ENCODE measurements at regions not wholly inside any gene's neighbourhood (a gene's known extent, or its start where the extent isn't known, plus 50 kb on each side); places are given as distances from the start of the nearest gene placed in this dataset.

DNA sequence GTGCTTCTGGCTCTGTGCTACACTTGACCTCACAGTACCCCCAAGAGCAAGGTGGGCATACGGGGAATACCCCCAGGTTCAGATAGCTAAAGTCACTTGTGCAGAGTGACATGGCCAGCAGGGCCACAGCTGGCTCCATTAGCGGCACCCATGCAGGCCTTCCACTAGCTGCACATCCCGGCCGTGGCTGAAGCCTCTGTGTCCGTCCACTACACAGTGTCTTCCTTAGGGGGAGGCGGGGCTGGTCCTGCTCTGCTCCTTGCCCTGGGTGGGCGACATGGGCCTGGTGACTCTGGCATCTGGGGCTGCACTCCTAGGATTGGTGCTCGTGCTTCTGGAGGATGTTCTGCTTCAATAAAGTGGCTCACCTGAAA, 169.1 kb upstream of the IQSEC1 start (continued):
- TF ChIP-seq, protein P1, sequence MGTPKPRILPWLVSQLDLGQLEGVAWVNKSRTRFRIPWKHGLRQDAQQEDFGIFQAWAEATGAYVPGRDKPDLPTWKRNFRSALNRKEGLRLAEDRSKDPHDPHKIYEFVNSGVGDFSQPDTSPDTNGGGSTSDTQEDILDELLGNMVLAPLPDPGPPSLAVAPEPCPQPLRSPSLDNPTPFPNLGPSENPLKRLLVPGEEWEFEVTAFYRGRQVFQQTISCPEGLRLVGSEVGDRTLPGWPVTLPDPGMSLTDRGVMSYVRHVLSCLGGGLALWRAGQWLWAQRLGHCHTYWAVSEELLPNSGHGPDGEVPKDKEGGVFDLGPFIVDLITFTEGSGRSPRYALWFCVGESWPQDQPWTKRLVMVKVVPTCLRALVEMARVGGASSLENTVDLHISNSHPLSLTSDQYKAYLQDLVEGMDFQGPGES (IDR thresholded peaks at IDR 0.05), result no peak
- TF ChIP-seq, protein P2, sequence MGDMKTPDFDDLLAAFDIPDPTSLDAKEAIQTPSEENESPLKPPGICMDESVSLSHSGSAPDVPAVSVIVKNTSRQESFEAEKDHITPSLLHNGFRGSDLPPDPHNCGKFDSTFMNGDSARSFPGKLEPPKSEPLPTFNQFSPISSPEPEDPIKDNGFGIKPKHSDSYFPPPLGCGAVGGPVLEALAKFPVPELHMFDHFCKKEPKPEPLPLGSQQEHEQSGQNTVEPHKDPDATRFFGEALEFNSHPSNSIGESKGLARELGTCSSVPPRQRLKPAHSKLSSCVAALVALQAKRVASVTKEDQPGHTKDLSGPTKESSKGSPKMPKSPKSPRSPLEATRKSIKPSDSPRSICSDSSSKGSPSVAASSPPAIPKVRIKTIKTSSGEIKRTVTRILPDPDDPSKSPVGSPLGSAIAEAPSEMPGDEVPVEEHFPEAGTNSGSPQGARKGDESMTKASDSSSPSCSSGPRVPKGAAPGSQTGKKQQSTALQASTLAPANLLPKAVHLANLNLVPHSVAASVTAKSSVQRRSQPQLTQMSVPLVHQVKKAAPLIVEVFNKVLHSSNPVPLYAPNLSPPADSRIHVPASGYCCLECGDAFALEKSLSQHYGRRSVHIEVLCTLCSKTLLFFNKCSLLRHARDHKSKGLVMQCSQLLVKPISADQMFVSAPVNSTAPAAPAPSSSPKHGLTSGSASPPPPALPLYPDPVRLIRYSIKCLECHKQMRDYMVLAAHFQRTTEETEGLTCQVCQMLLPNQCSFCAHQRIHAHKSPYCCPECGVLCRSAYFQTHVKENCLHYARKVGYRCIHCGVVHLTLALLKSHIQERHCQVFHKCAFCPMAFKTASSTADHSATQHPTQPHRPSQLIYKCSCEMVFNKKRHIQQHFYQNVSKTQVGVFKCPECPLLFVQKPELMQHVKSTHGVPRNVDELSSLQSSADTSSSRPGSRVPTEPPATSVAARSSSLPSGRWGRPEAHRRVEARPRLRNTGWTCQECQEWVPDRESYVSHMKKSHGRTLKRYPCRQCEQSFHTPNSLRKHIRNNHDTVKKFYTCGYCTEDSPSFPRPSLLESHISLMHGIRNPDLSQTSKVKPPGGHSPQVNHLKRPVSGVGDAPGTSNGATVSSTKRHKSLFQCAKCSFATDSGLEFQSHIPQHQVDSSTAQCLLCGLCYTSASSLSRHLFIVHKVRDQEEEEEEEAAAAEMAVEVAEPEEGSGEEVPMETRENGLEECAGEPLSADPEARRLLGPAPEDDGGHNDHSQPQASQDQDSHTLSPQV (IDR thresholded peaks at IDR 0.05), result no peak

DNA sequence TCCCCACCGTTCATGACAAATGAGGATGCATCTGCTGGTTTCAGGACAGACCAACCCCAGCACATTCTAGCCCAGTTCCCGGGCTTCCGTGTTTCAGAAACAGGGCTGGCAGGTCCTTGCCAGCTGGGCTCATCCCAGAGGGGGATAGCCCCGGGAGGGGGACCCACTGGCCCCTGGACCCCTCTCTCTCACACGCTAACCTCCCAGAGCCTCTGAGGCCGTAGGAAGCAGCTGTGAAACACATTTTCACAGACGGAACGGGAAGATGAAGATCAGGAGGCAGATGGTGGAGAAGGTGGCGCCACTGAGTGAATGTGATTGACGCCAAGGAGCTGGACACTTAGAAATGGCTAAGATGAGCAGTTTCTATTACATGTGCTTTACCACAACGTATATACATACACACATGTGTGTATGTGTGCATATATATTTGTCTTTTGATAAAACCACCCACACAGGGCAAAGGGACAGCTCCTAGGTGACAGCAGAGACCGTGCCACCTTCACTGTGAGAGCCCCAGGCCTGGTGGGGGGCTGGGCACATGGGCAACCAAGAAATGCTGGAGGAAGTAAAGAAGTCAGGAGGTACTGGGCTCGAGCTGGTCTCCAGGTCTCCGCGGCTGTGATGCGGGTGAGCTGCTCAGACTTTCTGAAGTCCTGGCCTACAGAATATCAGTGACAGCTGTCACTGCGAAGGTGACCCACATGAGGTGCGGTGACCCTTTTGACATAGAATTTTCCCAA, 168.6 kb upstream of the IQSEC1 start:
- no peak overlapping the region for H3K9ac ChIP-seq (ENCODE audit: control insufficient read depth, insufficient read depth, low read length)
- 0 out of 4 replicates have a peak, but pooled peaks cover 0 to 2% of the 10 kb centered on the region in 2 experiments for H3K27me3 ChIP-seq (replicated peaks in 1 of 2; ENCODE audit: control insufficient read depth in 2 of 2, insufficient read depth in 2 of 2, low read length in 1 of 2)
- ChIA-PET SMC1A (ENCODE audit: uncharacterized antibody, unreplicated experiment) (no interaction called here), POLR2A (interaction anchor here (0.7 kb wide), 1 partner anchor 24 kb away, joined by 3 read pairs; no protein-coding TSS in a partner anchor), RAD21 (ENCODE audit: unreplicated experiment) (interaction anchor here (1.4 kb wide), 1 partner anchor 8 kb away, joined by 3 read pairs; no protein-coding TSS in a partner anchor), CTCF (no interaction called here)
- FAIRE-seq, result no peak
- no peak for DNase-seq (ENCODE audit: low read depth, low spot score)
- no peak overlapping the region for H2AFZ ChIP-seq (ENCODE audit: control insufficient read depth, low read depth, low read length)
- in situ Hi-C loops (cut with MboI) (no loop called here), intact Hi-C loops (cut with micrococcal nuclease; ENCODE audit: unreplicated experiment) (no loop called here)
- H3K4me3 ChIP-seq, result no peak overlapping the region
- no peak for ATAC-seq
- H3K79me2 ChIP-seq (ENCODE audit: control insufficient read depth, insufficient read depth, low read length), result no peaks in the 10 kb centered on the region
- WGBS (ENCODE audit: insufficient coverage, insufficient replicate concordance, low lambda C conversion rate, missing lambda C conversion rate), result 36% methylated on average over 17 of the region's 18 CpGs
- no peaks in the 10 kb centered on the region for H3K4me1 ChIP-seq (ENCODE audit: control insufficient read depth, insufficient read depth, low read length)
- no TSS peak for BruUV-seq (replicated peaks)
- no peak overlapping the region for H3K4me2 ChIP-seq (ENCODE audit: control insufficient read depth, insufficient read depth)
- H3K27ac ChIP-seq (ENCODE audit: control insufficient read depth, insufficient read depth), result no peak overlapping the region
- no peaks in the 10 kb centered on the region for H3K9me3 ChIP-seq (replicated peaks; ENCODE audit: control insufficient read depth, insufficient read depth, low read length)
- no peaks in the 10 kb centered on the region for H3K36me3 ChIP-seq (ENCODE audit: control insufficient read depth in 2 of 2, insufficient read depth in 2 of 2, low read length in 1 of 2)
- no peaks in the 10 kb centered on the region for H4K20me1 ChIP-seq (ENCODE audit: control insufficient read depth, insufficient read depth)
- TF ChIP-seq POU2F2 (IDR thresholded peaks at IDR 0.05; ENCODE audit: borderline replicate concordance, low read depth, low read length) (no peak), EZH2 (IDR thresholded peaks at IDR 0.05; ENCODE audit: borderline replicate concordance, control insufficient read depth, low read depth, low read length) (no peak), HCFC1 (IDR thresholded peaks at IDR 0.05; ENCODE audit: low read length) (no peak), IKZF1 (conservative IDR thresholded peaks at IDR 0.05) (no peak), CHD1 (IDR thresholded peaks at IDR 0.05; ENCODE audit: low read depth, low read length) (no peak), TARDBP (IDR thresholded peaks at IDR 0.05; ENCODE audit: borderline replicate concordance) (no peak), WRNIP1 (IDR thresholded peaks at IDR 0.05; ENCODE audit: borderline replicate concordance, low read depth, low read length) (no peak), NR2F1 (conservative IDR thresholded peaks at IDR 0.05) (no peak), FOXK2 (IDR thresholded peaks at IDR 0.05) (no peak), MEF2A (IDR thresholded peaks at IDR 0.05; ENCODE audit: insufficient read depth, low read depth, low read length) (no peak)
- TF ChIP-seq, protein P3, sequence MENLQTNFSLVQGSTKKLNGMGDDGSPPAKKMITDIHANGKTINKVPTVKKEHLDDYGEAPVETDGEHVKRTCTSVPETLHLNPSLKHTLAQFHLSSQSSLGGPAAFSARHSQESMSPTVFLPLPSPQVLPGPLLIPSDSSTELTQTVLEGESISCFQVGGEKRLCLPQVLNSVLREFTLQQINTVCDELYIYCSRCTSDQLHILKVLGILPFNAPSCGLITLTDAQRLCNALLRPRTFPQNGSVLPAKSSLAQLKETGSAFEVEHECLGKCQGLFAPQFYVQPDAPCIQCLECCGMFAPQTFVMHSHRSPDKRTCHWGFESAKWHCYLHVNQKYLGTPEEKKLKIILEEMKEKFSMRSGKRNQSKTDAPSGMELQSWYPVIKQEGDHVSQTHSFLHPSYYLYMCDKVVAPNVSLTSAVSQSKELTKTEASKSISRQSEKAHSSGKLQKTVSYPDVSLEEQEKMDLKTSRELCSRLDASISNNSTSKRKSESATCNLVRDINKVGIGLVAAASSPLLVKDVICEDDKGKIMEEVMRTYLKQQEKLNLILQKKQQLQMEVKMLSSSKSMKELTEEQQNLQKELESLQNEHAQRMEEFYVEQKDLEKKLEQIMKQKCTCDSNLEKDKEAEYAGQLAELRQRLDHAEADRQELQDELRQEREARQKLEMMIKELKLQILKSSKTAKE (IDR thresholded peaks at IDR 0.05; ENCODE audit: low read depth, poor library complexity, severe bottlenecking), result no peak
- TF ChIP-seq, protein P4, sequence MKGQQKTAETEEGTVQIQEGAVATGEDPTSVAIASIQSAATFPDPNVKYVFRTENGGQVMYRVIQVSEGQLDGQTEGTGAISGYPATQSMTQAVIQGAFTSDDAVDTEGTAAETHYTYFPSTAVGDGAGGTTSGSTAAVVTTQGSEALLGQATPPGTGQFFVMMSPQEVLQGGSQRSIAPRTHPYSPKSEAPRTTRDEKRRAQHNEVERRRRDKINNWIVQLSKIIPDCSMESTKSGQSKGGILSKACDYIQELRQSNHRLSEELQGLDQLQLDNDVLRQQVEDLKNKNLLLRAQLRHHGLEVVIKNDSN (IDR thresholded peaks at IDR 0.05; ENCODE audit: borderline replicate concordance, extremely low read length, insufficient read depth, low read depth, low read length), result no peak
